ENCODE measurements at regions not wholly inside any gene's neighbourhood (a gene's known extent, or its start where the extent isn't known, plus 50 kb on each side); places are given as distances from the start of the nearest gene placed in this dataset.

- no peak overlapping the region for H3K4me3 ChIP-seq (ENCODE audit: low read depth in 1 of 2, low read length in 2 of 2)
- no peaks in the 10 kb centered on the region for H3K9me3 ChIP-seq (ENCODE audit: low read length)
- H3K4me1 ChIP-seq (ENCODE audit: insufficient read depth, low read length): no peaks in the 10 kb centered on the region
- H3K27me3 ChIP-seq (ENCODE audit: control insufficient read depth in 1 of 2, insufficient read depth in 2 of 2, low read length in 2 of 2): no peaks in the 10 kb centered on the region
- H3K27ac ChIP-seq (ENCODE audit: low read depth, low read length): no peak overlapping the region
- H3K9ac ChIP-seq (ENCODE audit: low read length): no peak overlapping the region
- H3K36me3 ChIP-seq (ENCODE audit: insufficient read depth, low read length): no peaks in the 10 kb centered on the region
Measured at GRCh38 chr10:83522456-83522855, 616.9 kb upstream of the GHITM start.

GRCh38 chr10:83522881-83523386 lies 616.4 kb upstream of the GHITM start:
- Histone ChIP-seq H3K9ac (ENCODE audit: low read length) (no peak overlapping the region), H3K4me3 (ENCODE audit: low read depth in 1 of 2, low read length in 2 of 2) (no peak overlapping the region), H3K9me3 (ENCODE audit: low read length) (no peaks in the 10 kb centered on the region), H3K27me3 (ENCODE audit: control insufficient read depth in 1 of 2, insufficient read depth in 2 of 2, low read length in 2 of 2) (no peaks in the 10 kb centered on the region), H3K27ac (ENCODE audit: low read depth, low read length) (no peak overlapping the region), H3K4me1 (ENCODE audit: insufficient read depth, low read length) (no peaks in the 10 kb centered on the region), H3K36me3 (ENCODE audit: insufficient read depth, low read length) (no peaks in the 10 kb centered on the region)

GRCh38 chr10:83527934-83528333 lies 611.4 kb upstream of the GHITM start:
- H3K4me3 ChIP-seq (ENCODE audit: low read depth in 1 of 2, low read length in 2 of 2): no peak overlapping the region
- no peak overlapping the region for H3K9ac ChIP-seq (ENCODE audit: low read length)

GRCh38 chr10:83533290-83533689 lies 606.0 kb upstream of the GHITM start:
- H3K36me3 ChIP-seq (ENCODE audit: insufficient read depth, low read length): no peaks in the 10 kb centered on the region
- H3K27me3 ChIP-seq (ENCODE audit: control insufficient read depth in 1 of 2, insufficient read depth in 2 of 2, low read length in 2 of 2): no peaks in the 10 kb centered on the region
- H3K4me1 ChIP-seq (ENCODE audit: insufficient read depth, low read length): peaks cover 4% of the 10 kb centered on the region

More at GRCh38 chr10:83527934-83528333, 611.4 kb upstream of the GHITM start:
- Histone ChIP-seq H3K27me3 (ENCODE audit: control insufficient read depth in 1 of 2, insufficient read depth in 2 of 2, low read length in 2 of 2) (no peaks in the 10 kb centered on the region), H3K36me3 (ENCODE audit: insufficient read depth, low read length) (no peaks in the 10 kb centered on the region), H3K9me3 (ENCODE audit: low read length) (no peaks in the 10 kb centered on the region), H3K27ac (ENCODE audit: low read depth, low read length) (no peak overlapping the region), H3K4me1 (ENCODE audit: insufficient read depth, low read length) (no peaks in the 10 kb centered on the region)

GRCh38 chr10:83536426-83536825 lies 602.9 kb upstream of the GHITM start:
- Histone ChIP-seq H3K27me3 (ENCODE audit: control insufficient read depth in 1 of 2, insufficient read depth in 2 of 2, low read length in 2 of 2) (no peaks in the 10 kb centered on the region), H3K4me1 (ENCODE audit: insufficient read depth, low read length) (peaks cover 11% of the 10 kb centered on the region), H3K9ac (ENCODE audit: low read length) (no peak overlapping the region), H3K9me3 (ENCODE audit: low read length) (no peaks in the 10 kb centered on the region), H3K27ac (ENCODE audit: low read depth, low read length) (no peak overlapping the region), H3K36me3 (ENCODE audit: insufficient read depth, low read length) (no peaks in the 10 kb centered on the region), H3K4me3 (ENCODE audit: low read depth in 1 of 2, low read length in 2 of 2) (no peak overlapping the region)

More at GRCh38 chr10:83533290-83533689, 606.0 kb upstream of the GHITM start:
- no peak overlapping the region for H3K27ac ChIP-seq (ENCODE audit: low read depth, low read length)
- H3K9ac ChIP-seq (ENCODE audit: low read length): no peak overlapping the region
- no peak overlapping the region for H3K4me3 ChIP-seq (ENCODE audit: low read depth in 1 of 2, low read length in 2 of 2)
- no peaks in the 10 kb centered on the region for H3K9me3 ChIP-seq (ENCODE audit: low read length)

- Histone ChIP-seq H3K36me3 (ENCODE audit: insufficient read depth, low read length) (no peaks in the 10 kb centered on the region), H3K4me1 (ENCODE audit: insufficient read depth, low read length) (peaks cover 17% of the 10 kb centered on the region), H3K4me3 (ENCODE audit: low read depth in 1 of 2, low read length in 2 of 2) (no peak overlapping the region), H3K9ac (ENCODE audit: low read length) (no peak overlapping the region), H3K27me3 (ENCODE audit: control insufficient read depth in 1 of 2, insufficient read depth in 2 of 2, low read length in 2 of 2) (no peaks in the 10 kb centered on the region), H3K9me3 (ENCODE audit: low read length) (no peaks in the 10 kb centered on the region), H3K27ac (ENCODE audit: low read depth, low read length) (no peak overlapping the region)
Measured at GRCh38 chr10:83538047-83538446, 601.3 kb upstream of the GHITM start.

GRCh38 chr10:83539528-83540308 lies 599.6 kb upstream of the GHITM start:
- peaks cover 27% of the 10 kb centered on the region for H3K4me1 ChIP-seq (ENCODE audit: insufficient read depth, low read length)
- H3K27me3 ChIP-seq (ENCODE audit: control insufficient read depth in 1 of 2, insufficient read depth in 2 of 2, low read length in 2 of 2): no peaks in the 10 kb centered on the region
- H3K27ac ChIP-seq (ENCODE audit: low read depth, low read length): peak overlapping the region; percentile 32
- H3K9me3 ChIP-seq (ENCODE audit: low read length): no peaks in the 10 kb centered on the region
- no peak overlapping the region for H3K4me3 ChIP-seq (ENCODE audit: low read depth in 1 of 2, low read length in 2 of 2)
- no peak overlapping the region for H3K9ac ChIP-seq (ENCODE audit: low read length)
- H3K36me3 ChIP-seq (ENCODE audit: insufficient read depth, low read length): no peaks in the 10 kb centered on the region

GRCh38 chr10:83541046-83541445 lies 598.3 kb upstream of the GHITM start:
- Histone ChIP-seq H3K4me1 (ENCODE audit: insufficient read depth, low read length) (peaks cover 27% of the 10 kb centered on the region), H3K27ac (ENCODE audit: low read depth, low read length) (no peak overlapping the region), H3K36me3 (ENCODE audit: insufficient read depth, low read length) (no peaks in the 10 kb centered on the region), H3K9ac (ENCODE audit: low read length) (no peak overlapping the region), H3K4me3 (ENCODE audit: low read depth in 1 of 2, low read length in 2 of 2) (no peak overlapping the region), H3K9me3 (ENCODE audit: low read length) (no peaks in the 10 kb centered on the region), H3K27me3 (ENCODE audit: control insufficient read depth in 1 of 2, insufficient read depth in 2 of 2, low read length in 2 of 2) (no peaks in the 10 kb centered on the region)

GRCh38 chr10:83542774-83543411 lies 596.4 kb upstream of the GHITM start:
- H3K36me3 ChIP-seq (ENCODE audit: insufficient read depth, low read length): no peaks in the 10 kb centered on the region
- H3K9me3 ChIP-seq (ENCODE audit: low read length): no peaks in the 10 kb centered on the region
- H3K27ac ChIP-seq (ENCODE audit: low read depth, low read length): no peak overlapping the region
- H3K27me3 ChIP-seq (ENCODE audit: control insufficient read depth in 1 of 2, insufficient read depth in 2 of 2, low read length in 2 of 2): no peaks in the 10 kb centered on the region
- H3K4me3 ChIP-seq (ENCODE audit: low read depth in 1 of 2, low read length in 2 of 2): no peak overlapping the region
- peaks cover 27% of the 10 kb centered on the region for H3K4me1 ChIP-seq (ENCODE audit: insufficient read depth, low read length)
- H3K9ac ChIP-seq (ENCODE audit: low read length): no peak overlapping the region

- Histone ChIP-seq H3K9me3 (ENCODE audit: low read length) (no peaks in the 10 kb centered on the region), H3K27ac (ENCODE audit: low read depth, low read length) (no peak overlapping the region), H3K9ac (ENCODE audit: low read length) (no peak overlapping the region), H3K4me1 (ENCODE audit: insufficient read depth, low read length) (peaks cover 20% of the 10 kb centered on the region), H3K4me3 (ENCODE audit: low read depth in 1 of 2, low read length in 2 of 2) (no peak overlapping the region), H3K36me3 (ENCODE audit: insufficient read depth, low read length) (no peaks in the 10 kb centered on the region), H3K27me3 (ENCODE audit: control insufficient read depth in 1 of 2, insufficient read depth in 2 of 2, low read length in 2 of 2) (no peaks in the 10 kb centered on the region)
Measured at GRCh38 chr10:83543691-83544462, 595.4 kb upstream of the GHITM start.

- no peak overlapping the region for H3K4me3 ChIP-seq (ENCODE audit: low read depth in 1 of 2, low read length in 2 of 2)
- no peaks in the 10 kb centered on the region for H3K9me3 ChIP-seq (ENCODE audit: low read length)
- H3K9ac ChIP-seq (ENCODE audit: low read length): no peak overlapping the region
- no peak overlapping the region for H3K27ac ChIP-seq (ENCODE audit: low read depth, low read length)
- peaks cover 16% of the 10 kb centered on the region for H3K4me1 ChIP-seq (ENCODE audit: insufficient read depth, low read length)
- H3K27me3 ChIP-seq (ENCODE audit: control insufficient read depth in 1 of 2, insufficient read depth in 2 of 2, low read length in 2 of 2): no peaks in the 10 kb centered on the region
- H3K36me3 ChIP-seq (ENCODE audit: insufficient read depth, low read length): no peaks in the 10 kb centered on the region
Measured at GRCh38 chr10:83545901-83546391, 593.4 kb upstream of the GHITM start.
